Ovary (tissue), 7 donors: ENCODE measurements at regions not wholly inside any gene's neighbourhood (a gene's known extent, or its start where the extent isn't known, plus 50 kb on each side); places are given as distances from the start of the nearest gene placed in this dataset.
"Not testable (repeated sequence)": the region's sequence is repeated elsewhere in the genome, so short reads cannot be mapped to it uniquely, and the experiment has no call there.

Experiments used
- DNase-seq, 5 donors: peaks; one replicate each; pipeline ENCODE4 v3.0.0-alpha.2; 2019 to 2020
- H3K27ac ChIP-seq, 2 donors: fragments of 200-600 bp; one replicate each; pipeline versions ENCODE4 v1.5.1 to v1.8.0; 2019 to 2022
- H3K27me3 ChIP-seq: fragments of 200-600 bp; one replicate; pipeline ENCODE4 v1.8.0; 2022
- H3K36me3 ChIP-seq: fragments of 200-600 bp; sonication (generic); one replicate; pipeline ENCODE4 v1.5.1; 2019
- H3K4me1 ChIP-seq: one replicate; pipeline ENCODE4 v1.8.1; 2013; ENCODE audit warnings: mild to moderate bottlenecking, moderate library complexity; ENCODE audit not compliant: insufficient read depth
- H3K4me3 ChIP-seq: fragments of 200-600 bp; sonication (generic); one replicate; pipeline ENCODE4 v1.5.1; 2017
- H3K9me3 ChIP-seq, 2 donors: fragments of 200-600 bp in 1 of 2; sonication (generic) in 1 of 2; one replicate each; pipeline versions ENCODE4 v1.5.1 to v1.8.1; 2013 to 2019; ENCODE audit warnings: mild to moderate bottlenecking in 1 of 2, moderate library complexity in 1 of 2
- EP300 ChIP-seq: sonication (generic); formaldehyde crosslinking; IDR thresholded peaks from one replicate; pipeline ENCODE4 v1.6.1; 2017; ENCODE audit warnings: antibody characterized with exemption
- POLR2A ChIP-seq: fragments of 450-650 bp; IDR thresholded peaks from one replicate; pipeline ENCODE4 v1.6.1; 2017; ENCODE audit warnings: antibody characterized with exemption, mild to moderate bottlenecking, moderate library complexity
- WGBS, 3 donors: extraction: QIAGEN DNeasy Blood & Tissue Kit in 1 of 3; methylation state at CpG; one replicate each; pipeline versions ENCODE4 v1.1.5 to v1.1.7; 2013 to 2017; 5-methylcytosine and 5-hydroxymethylcytosine counted together
- intact Hi-C, 4 donors: fragments of 100-400 bp; cut with DNase I; formaldehyde crosslinking; loops; one replicate each; pipeline versions ENCODE4 v1.11.0 to v1.15.1; 2022 to 2023
- TF ChIP-seq, protein P1 (sequence below), 3 donors: fragments of 450-650 bp in 2 of 3; fragments of 200-600 bp in 1 of 3; IDR thresholded peaks; one replicate each; pipeline versions ENCODE4 v1.5.1 to v1.8.0; 2016 to 2022; ENCODE audit warnings: antibody characterized with exemption in 3 of 3, mild to moderate bottlenecking in 1 of 3
- donor health status: DM: no; HTN: no; CAD: no; lungs with moderate emphysema.
- donor health status: DM: no; HTN: no; CAD: no.
- donor health status: Bipolar disorder and iron deficiency.
- donor health status: DM: no; HTN: no; CAD: no.
- donor health status: DM: yes; HTN: yes; CAD: no.

GRCh38 chr3:34053626-34054025 is 255.2 kb downstream of the PDCD6IP start:
- TF ChIP-seq EP300 (no peak), POLR2A (no peak)
- TF ChIP-seq, protein P1, sequence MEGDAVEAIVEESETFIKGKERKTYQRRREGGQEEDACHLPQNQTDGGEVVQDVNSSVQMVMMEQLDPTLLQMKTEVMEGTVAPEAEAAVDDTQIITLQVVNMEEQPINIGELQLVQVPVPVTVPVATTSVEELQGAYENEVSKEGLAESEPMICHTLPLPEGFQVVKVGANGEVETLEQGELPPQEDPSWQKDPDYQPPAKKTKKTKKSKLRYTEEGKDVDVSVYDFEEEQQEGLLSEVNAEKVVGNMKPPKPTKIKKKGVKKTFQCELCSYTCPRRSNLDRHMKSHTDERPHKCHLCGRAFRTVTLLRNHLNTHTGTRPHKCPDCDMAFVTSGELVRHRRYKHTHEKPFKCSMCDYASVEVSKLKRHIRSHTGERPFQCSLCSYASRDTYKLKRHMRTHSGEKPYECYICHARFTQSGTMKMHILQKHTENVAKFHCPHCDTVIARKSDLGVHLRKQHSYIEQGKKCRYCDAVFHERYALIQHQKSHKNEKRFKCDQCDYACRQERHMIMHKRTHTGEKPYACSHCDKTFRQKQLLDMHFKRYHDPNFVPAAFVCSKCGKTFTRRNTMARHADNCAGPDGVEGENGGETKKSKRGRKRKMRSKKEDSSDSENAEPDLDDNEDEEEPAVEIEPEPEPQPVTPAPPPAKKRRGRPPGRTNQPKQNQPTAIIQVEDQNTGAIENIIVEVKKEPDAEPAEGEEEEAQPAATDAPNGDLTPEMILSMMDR (IDR thresholded peaks at IDR 0.05) = no peak
- no peaks in the 10 kb centered on the region for H3K27me3 ChIP-seq
- no peaks in the 10 kb centered on the region for H3K4me1 ChIP-seq
- no peak for DNase-seq
- no peaks in the 10 kb centered on the region for H3K9me3 ChIP-seq
- H3K27ac ChIP-seq = no peak overlapping the region
- 54 to 58% (median 55%) methylated on average over 3 of the region's 3 CpGs for WGBS, 3 donors
- H3K36me3 ChIP-seq = no peaks in the 10 kb centered on the region
- H3K4me3 ChIP-seq = no peak overlapping the region
- intact Hi-C loops = no loop called here

- Histone ChIP-seq H3K27ac (no peak overlapping the region), H3K4me1 (no peaks in the 10 kb centered on the region), H3K27me3 (no peaks in the 10 kb centered on the region), H3K4me3 (no peak overlapping the region), H3K9me3 (no peaks in the 10 kb centered on the region), H3K36me3 (no peaks in the 10 kb centered on the region)
- WGBS, 3 donors = 69 to 78% (median 74%) methylated on average over 3 of the region's 3 CpGs
- intact Hi-C loops = no loop called here
- DNase-seq = no peak
- TF ChIP-seq, protein P1 (IDR thresholded peaks at IDR 0.05) = no peak
- TF ChIP-seq EP300 = no peak
These were observed 257.9 kb downstream of the PDCD6IP start for GRCh38 chr3:34056181-34056910.

DNA sequence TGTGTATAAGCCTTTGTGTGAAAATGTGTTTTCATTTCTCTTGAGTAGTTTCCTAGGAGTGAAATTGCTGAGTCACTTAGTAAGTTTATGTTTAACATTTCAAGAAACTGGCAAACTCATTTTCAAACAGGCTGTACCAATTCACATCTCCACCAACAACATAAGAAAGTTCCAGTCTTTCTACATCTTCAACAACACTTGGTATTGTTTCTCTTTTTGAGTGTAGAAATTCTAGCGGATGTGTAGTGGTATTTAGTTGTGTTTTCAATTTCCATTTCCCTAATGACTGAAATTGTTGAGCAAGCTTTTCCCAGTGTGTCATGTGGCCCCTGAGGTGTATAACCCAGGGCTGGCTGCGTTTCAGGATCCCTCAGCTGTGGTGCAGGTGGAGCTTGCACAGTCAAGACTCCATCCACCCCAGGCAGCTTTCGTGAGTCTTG is 258.5 kb downstream of the PDCD6IP start:
- Histone ChIP-seq H3K36me3 (no peaks in the 10 kb centered on the region), H3K4me3 (no peak overlapping the region), H3K4me1 (no peaks in the 10 kb centered on the region), H3K9me3 (no peaks in the 10 kb centered on the region), H3K27ac (no peak overlapping the region), H3K27me3 (no peaks in the 10 kb centered on the region)
- intact Hi-C loops = no loop called here
- 77 to 87% (median 78%) methylated on average over 3 of the region's 3 CpGs for WGBS, 3 donors
- no peak for DNase-seq
- TF ChIP-seq POLR2A = no peak
- TF ChIP-seq, protein P1 (IDR thresholded peaks at IDR 0.05) = no peak
- no peak for TF ChIP-seq EP300

DNA sequence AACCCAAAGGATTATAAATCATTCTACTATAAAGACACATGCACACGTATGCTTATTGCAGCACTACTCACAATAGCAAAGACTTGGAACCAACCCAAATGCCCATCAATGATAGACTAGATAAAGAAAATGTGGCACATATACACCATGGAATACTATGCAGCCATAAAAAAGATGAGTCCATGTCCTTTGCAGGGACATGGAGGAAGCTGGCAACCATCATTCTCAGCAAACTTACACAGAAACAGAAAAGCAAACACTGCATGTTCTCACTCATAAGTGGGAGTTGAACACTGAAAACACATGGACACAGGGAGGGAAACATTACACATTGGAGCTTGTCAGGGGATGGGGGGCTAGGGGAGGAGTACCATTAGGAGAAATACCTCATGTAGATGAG is 262.6 kb downstream of the PDCD6IP start:
- intact Hi-C loops, H3K9me3 ChIP-seq, H3K27me3 ChIP-seq, DNase-seq, H3K4me1 ChIP-seq, H3K27ac ChIP-seq, H3K36me3 ChIP-seq, H3K4me3 ChIP-seq: not testable (repeated sequence)
- 79 to 96% (median 90%) methylated on average over 1 of the region's 1 CpG for WGBS, 3 donors

DNA sequence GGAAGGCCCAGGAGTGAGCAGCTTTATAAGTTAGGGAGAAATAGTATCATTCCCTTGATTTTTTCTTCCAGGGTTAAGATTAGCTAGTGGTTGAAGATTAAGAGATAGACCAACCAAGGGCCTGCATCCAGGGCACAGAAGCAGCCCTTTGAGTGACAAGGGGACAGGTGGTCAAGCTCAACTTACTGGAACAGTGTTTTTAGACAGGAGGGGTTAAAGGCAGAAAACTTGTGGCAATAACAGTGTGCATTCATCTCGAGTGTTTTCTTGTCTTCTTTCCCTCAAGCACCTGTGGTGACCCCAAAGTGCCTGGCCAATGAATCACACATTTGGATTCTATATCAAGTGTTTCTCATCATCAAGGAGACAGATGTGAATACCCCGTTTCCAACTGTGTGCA is 267.5 kb downstream of the PDCD6IP start:
- 51 to 69% (median 51%) methylated on average over 2 of the region's 2 CpGs for WGBS, 3 donors
- intact Hi-C loops = no loop called here
- H3K27ac ChIP-seq = no peak overlapping the region

More for the DNA sequence above, 267.5 kb downstream of the PDCD6IP start:
- Histone ChIP-seq H3K27me3 (no peaks in the 10 kb centered on the region), H3K4me3 (no peak overlapping the region), H3K36me3 (no peaks in the 10 kb centered on the region), H3K9me3 (no peaks in the 10 kb centered on the region), H3K4me1 (no peaks in the 10 kb centered on the region)
- no peak for DNase-seq
- TF ChIP-seq, protein P1 (IDR thresholded peaks at IDR 0.05) = no peak
- no peak for TF ChIP-seq EP300
- TF ChIP-seq POLR2A = no peak
